ENCODE measurements at regions not wholly inside any gene's neighbourhood (a gene's known extent, or its start where the extent isn't known, plus 50 kb on each side); places are given as distances from the start of the nearest gene placed in this dataset.

DNA sequence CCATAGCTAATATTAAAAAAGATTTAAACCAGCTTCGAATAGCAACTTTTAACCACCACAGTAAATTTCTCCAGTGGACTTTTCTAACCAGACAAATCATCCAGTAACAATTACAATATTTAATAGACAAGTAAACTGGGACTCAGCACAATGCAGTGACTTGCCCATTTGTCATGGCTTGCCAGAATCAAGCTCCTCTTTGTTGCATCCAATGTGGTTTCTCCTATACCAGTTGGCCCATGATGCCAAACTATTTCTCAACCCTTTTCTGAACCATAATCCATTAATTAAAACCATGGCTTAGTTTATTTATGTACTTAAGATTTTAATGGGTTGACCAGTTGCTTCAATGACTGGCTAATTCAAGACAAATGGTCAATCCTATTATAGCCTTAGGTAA lies 64.4 kb downstream of the DIO2 start:
- no peak for TF ChIP-seq POLR2A (IDR thresholded peaks at IDR 0.05)
- TF ChIP-seq, protein P1, sequence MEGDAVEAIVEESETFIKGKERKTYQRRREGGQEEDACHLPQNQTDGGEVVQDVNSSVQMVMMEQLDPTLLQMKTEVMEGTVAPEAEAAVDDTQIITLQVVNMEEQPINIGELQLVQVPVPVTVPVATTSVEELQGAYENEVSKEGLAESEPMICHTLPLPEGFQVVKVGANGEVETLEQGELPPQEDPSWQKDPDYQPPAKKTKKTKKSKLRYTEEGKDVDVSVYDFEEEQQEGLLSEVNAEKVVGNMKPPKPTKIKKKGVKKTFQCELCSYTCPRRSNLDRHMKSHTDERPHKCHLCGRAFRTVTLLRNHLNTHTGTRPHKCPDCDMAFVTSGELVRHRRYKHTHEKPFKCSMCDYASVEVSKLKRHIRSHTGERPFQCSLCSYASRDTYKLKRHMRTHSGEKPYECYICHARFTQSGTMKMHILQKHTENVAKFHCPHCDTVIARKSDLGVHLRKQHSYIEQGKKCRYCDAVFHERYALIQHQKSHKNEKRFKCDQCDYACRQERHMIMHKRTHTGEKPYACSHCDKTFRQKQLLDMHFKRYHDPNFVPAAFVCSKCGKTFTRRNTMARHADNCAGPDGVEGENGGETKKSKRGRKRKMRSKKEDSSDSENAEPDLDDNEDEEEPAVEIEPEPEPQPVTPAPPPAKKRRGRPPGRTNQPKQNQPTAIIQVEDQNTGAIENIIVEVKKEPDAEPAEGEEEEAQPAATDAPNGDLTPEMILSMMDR (IDR thresholded peaks at IDR 0.05), result no peak
- no peaks in the 10 kb centered on the region for H3K27me3 ChIP-seq
- no peak overlapping the region for H3K27ac ChIP-seq
- intact Hi-C loops (cut with DNase I; ENCODE audit: low total_unique reads), result no loop called here
- H3K4me1 ChIP-seq, result no peaks in the 10 kb centered on the region
- 88 to 89% methylated on average over 1 of the region's 1 CpG for WGBS, 2 donors
- H3K36me3 ChIP-seq (ENCODE audit: low read depth, missing control alignments), result no peaks in the 10 kb centered on the region
- DNase-seq, result no peak
- no peak overlapping the region for H3K4me3 ChIP-seq
- no peaks in the 10 kb centered on the region for H3K9me3 ChIP-seq

DNA sequence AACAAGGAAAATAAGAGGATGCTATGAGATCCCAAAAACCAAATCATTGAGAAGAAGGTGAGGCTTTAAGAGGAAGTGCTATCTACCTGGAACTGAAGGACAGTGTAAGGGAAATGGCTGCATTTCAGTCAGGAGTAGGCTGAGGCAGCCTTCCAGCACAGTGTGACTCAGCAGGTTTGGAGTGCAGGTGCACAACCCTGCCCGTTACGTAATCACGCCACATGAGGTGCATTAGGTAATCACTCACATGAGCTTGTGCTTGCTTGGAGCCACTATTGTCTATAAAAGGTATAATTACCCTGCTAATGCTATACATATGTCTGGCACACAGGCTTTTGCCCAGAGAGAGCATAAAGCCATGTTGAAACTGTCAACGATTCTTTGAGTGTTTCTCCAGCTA lies 74.9 kb downstream of the DIO2 start:
- Histone ChIP-seq H3K36me3 (ENCODE audit: low read depth, missing control alignments) (no peaks in the 10 kb centered on the region), H3K9me3 (no peaks in the 10 kb centered on the region), H3K4me3 (no peak overlapping the region), H3K27ac (no peak overlapping the region), H3K4me1 (no peaks in the 10 kb centered on the region), H3K27me3 (no peaks in the 10 kb centered on the region)
- intact Hi-C loops (cut with DNase I; ENCODE audit: low total_unique reads), result no loop called here
- no peak for DNase-seq
- 81 to 91% methylated on average over 4 of the region's 4 CpGs for WGBS, 2 donors
- no peak for TF ChIP-seq POLR2A (IDR thresholded peaks at IDR 0.05)
- TF ChIP-seq, protein P1 (IDR thresholded peaks at IDR 0.05), result no peak

DNA sequence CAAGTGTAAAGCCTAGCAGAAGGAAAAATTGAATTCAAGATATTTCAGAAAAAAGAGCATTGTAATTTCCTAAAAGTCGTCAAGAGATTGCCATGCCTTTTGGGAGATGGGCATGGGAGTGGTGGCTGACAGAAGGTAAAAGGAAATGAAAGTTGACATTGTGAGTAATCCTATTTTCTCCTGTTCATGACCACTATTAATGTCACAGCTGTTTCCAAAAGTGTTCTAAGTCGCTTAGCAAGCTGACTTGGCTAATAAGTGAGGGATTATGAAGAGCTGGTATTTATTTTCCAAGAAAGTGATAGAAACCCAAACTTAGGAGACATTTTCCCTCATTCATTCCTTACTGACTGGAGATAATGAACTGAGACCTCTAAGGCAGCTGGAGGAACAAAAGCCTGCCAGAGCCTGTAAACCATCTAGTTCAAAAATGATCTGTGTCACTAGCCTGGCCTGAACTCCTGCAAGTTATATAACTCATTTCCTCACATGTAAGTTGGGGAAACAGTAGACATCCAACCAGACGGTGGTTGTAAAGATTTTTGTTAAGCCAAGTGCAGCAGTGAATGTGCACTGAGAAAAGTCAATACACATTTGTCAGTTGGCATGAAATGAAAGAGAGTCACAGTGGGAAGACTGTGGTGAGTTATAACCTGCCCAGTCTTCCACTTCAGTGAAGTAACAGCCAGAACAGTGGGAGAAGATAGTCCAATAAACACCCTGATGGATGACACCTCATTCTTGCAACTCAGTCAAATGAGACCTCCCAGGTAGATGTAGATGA lies 75.8 kb downstream of the DIO2 start:
- H3K27ac ChIP-seq, result no peak overlapping the region
- intact Hi-C loops (cut with DNase I; ENCODE audit: low total_unique reads), result no loop called here
- H3K9me3 ChIP-seq, result no peaks in the 10 kb centered on the region
- TF ChIP-seq, protein P1 (IDR thresholded peaks at IDR 0.05), result no peak
- no peak for TF ChIP-seq POLR2A (IDR thresholded peaks at IDR 0.05)
- H3K4me1 ChIP-seq, result no peaks in the 10 kb centered on the region
- no peak overlapping the region for H3K4me3 ChIP-seq
- no peaks in the 10 kb centered on the region for H3K36me3 ChIP-seq (ENCODE audit: low read depth, missing control alignments)
- no peak for DNase-seq
- 59 to 61% methylated on average over 3 of the region's 3 CpGs for WGBS, 2 donors
- H3K27me3 ChIP-seq, result no peaks in the 10 kb centered on the region

DNA sequence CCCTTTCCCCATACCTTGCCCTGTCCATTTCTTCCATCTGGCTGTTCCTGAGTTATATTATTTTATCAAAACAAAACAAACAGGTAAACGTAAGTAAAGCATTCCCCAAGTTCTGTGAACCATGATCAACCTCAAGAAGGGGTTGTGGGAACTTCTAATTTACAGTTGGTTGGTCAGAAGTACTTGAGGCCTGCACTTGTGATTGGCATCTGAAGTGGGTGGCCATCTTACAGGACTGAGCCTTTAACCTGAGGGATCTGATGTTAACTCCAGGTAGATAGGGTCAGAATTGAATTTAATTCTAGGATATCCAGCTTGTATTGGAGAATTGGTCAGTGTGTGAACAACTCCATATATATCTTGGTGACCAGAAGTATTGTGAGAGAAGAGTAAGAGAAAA lies 77.0 kb downstream of the DIO2 start:
- no peak for TF ChIP-seq POLR2A (IDR thresholded peaks at IDR 0.05)
- TF ChIP-seq, protein P1 (IDR thresholded peaks at IDR 0.05), result no peak
- no peaks in the 10 kb centered on the region for H3K9me3 ChIP-seq
- H3K27me3 ChIP-seq, result no peaks in the 10 kb centered on the region
- WGBS, 2 donors, result 78 to 82% methylated on average over 1 of the region's 1 CpG
- DNase-seq, result no peak
- H3K36me3 ChIP-seq (ENCODE audit: low read depth, missing control alignments), result no peaks in the 10 kb centered on the region
- no peak overlapping the region for H3K4me3 ChIP-seq
- intact Hi-C loops (cut with DNase I; ENCODE audit: low total_unique reads), result no loop called here
- H3K27ac ChIP-seq, result no peak overlapping the region
- no peaks in the 10 kb centered on the region for H3K4me1 ChIP-seq

DNA sequence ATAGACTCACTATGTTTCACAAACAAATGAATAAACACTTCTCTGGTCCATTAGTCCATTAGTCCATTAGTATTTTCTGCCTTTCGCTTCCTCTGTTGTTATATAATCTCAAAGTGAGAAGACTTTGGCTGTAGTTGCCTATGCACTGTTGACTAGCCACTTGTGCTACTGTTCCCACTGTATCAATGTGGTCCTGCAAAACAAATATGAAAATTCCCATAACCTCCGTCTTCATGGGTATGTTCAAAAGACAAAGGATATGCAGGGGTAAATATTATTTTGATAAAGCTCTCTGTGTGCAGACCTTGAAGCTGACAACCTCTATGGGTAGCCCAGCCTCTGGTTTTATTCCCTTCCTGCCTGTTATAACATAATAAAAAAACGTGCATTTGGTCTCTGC lies 77.8 kb downstream of the DIO2 start:
- DNase-seq, result no peak
- 75 to 83% methylated on average over 3 of the region's 3 CpGs for WGBS, 2 donors
- H3K9me3 ChIP-seq, result no peaks in the 10 kb centered on the region
- no peak for TF ChIP-seq POLR2A (IDR thresholded peaks at IDR 0.05)
- TF ChIP-seq, protein P1 (IDR thresholded peaks at IDR 0.05), result no peak
- no peaks in the 10 kb centered on the region for H3K4me1 ChIP-seq
- H3K27me3 ChIP-seq, result no peaks in the 10 kb centered on the region
- H3K36me3 ChIP-seq (ENCODE audit: low read depth, missing control alignments), result no peaks in the 10 kb centered on the region
- intact Hi-C loops (cut with DNase I; ENCODE audit: low total_unique reads), result no loop called here
- H3K27ac ChIP-seq, result no peak overlapping the region
- no peak overlapping the region for H3K4me3 ChIP-seq

Measured in testis (tissue), 2 donors.